ENCODE measurements at regions not wholly inside any gene's neighbourhood (a gene's known extent, or its start where the extent isn't known, plus 50 kb on each side); places are given as distances from the start of the nearest gene placed in this dataset.
A peak's percentile ranks its signal among the peaks of the same experiment; 100 is the strongest.
"Not testable (repeated sequence)": the region's sequence is repeated elsewhere in the genome, so short reads cannot be mapped to it uniquely, and the experiment has no call there.

- DNase-seq (ENCODE audit: low spot score): no peak
Observed at GRCh38 chr7:106448992-106449859, 164.4 kb upstream of the NAMPT start.

DNA sequence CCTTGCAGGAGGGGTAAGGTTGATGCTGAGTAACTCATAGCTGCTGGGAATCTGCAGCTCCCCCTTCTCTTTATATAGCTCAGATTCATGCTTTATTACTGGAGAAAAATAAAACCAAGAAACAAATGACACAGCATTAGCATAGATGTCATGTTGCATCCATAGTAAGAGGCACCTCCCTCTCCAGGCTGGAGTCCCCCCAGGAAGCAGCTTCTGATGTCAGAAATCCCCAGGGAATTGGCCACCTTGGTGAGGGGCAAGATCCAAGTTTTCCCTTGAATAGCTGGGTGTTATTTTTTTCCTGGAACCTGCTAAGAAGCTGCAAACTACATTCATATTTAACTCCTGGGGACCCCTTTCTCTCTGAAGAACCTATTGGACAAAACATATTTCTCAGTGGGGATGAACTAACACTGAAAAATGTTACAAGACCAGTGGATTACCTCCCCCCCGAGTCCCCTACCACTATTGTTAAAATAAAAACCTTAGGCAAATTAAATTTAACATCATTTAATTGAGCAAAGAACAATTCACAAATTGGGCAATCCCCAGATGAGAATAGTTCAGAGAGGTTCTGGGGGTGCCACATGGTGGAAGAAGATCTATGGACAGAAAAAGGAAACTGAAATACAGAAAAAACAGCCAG is 163.7 kb upstream of the NAMPT start:
- DNase-seq (ENCODE audit: low spot score): no peak

DNA sequence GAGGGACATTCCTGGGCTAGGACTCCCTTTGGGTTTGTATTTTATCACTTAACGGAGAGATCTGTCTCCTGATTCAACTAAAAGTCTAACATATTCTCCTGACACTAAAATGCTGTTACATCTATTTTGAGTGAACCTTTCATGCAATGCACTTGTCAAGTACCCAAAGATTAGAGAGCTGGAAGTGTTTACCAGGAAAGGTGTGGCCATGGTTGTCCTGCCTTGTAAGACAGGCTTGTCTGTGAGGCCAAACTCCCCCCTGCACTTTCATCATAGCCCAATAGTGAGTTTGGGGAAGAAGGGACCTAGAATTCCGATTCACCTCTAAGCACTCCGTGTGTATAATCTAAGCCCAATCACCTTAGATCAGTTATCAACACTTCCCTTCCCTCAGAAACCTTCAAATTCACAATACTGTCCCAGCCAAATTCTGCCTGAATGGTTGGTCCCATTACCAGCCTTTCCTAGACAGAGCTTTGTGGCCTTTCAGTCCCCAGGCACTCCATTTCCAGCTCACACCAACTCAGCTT is 162.6 kb upstream of the NAMPT start:
- DNase-seq (ENCODE audit: low spot score): no peak

GRCh38 chr7:106445366-106445765 is 160.6 kb upstream of the NAMPT start:
- DNase-seq (ENCODE audit: low spot score): not testable (repeated sequence)

- no peak for DNase-seq (ENCODE audit: low spot score)
Observed at GRCh38 chr7:106444068-106444655, 159.4 kb upstream of the NAMPT start.

DNA sequence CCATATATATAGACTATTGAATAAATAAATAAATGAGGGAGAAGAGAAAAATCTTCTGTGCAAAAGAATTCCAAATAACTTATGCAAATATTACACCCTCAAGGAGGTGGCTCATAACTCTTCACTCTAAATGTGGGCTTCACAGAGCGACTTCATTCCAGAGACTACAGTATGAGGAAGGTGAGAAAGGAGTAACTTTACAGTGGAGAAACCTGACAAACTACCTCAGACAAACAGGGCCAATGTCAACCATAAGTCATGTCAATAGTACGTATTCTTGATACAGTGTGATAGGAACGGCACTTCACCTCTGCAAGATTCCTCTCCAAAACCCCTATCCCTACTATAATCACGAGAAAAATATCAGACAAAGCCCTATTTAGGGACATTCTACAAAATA is 158.4 kb upstream of the NAMPT start:
- no peak for DNase-seq (ENCODE audit: low spot score)

- no peak for DNase-seq (ENCODE audit: low spot score)
Observed at GRCh38 chr7:106442476-106442875, 157.7 kb upstream of the NAMPT start.

- DNase-seq (ENCODE audit: low spot score): not testable (repeated sequence)
Observed at GRCh38 chr7:106441343-106441742, 156.6 kb upstream of the NAMPT start.

GRCh38 chr7:106436933-106437332 is 152.2 kb upstream of the NAMPT start:
- not testable (repeated sequence) for DNase-seq (ENCODE audit: low spot score)

DNA sequence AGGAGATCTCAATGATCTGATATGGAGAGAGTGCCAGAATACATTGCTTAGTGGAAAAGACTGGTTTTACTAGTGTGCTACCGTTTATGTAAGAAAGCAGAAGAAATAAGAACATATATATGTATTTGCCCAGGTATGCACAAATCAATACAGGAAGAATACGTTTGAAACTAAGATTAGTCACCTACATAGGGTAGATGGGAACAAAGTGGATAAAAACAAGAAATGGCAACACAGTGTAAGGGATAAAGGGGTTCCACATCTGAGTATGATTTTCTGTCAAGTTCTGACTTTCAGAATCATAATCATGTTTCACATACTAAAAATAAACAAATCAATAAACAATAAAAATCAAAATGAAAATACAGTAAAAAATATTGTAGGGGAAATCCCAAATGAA is 148.6 kb upstream of the NAMPT start:
- DNase-seq (ENCODE audit: low spot score): no peak

DNA sequence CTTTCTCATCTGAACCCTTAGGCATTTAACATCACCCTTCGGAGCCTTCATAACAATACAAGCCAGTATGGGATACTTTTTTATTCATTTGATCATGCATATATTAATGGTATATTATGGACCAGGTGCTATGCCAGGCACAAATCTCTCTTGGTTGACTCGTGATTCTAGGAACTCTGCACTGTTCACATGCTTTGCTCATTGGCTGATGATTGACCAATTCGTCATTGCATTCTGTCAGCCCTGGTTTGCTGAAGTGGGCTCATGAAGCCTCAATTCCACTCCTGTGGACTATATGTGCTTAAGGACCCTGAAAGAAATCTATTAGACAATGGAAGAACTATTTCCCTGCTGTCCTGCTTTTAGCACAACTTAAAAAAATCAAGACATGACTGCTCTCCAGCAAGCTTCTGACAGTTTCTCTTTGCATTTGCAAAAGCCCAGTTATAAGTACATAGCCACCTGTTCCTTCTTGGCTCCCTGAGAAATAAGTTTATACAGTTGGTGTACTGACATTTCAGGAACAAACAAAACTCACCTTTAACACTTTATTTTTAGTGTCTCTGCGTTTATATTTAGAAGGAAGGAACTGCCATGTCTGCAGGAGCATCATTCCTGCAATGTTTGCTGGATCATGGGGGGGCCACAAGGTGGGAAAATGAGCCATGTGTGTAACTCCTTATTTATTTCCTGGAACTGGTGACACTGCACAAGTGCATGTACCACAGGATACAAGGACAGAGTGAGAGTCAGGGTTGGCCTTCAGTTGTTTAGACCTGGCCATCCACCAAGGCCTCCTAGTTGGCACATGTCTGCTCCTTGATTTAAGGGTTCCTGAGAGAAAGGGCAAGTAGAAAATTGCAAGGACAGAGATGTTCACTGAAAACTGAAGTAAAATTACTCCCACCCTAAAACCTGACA is 146.0 kb upstream of the NAMPT start:
- DNase-seq (ENCODE audit: low spot score): no peak

DNA sequence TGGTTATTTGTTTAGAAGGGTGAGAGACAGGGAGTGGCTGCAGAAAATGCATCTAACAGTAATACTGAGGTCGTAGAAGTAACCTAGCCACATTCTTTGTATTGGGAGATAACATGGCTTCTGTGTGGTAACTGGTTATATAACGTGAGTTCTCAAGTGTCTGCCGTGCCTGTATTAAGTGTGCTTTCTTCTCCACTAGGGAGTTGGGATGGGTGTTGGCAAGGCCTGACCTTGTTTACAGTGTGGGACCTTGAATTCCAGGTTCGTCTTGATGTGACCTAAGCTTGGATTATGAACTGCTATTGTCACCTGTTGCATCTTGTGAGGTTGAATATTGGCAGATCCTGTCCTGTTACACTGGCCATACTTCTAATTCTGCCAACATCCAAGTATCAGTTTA is 145.3 kb upstream of the NAMPT start:
- no peak for DNase-seq (ENCODE audit: low spot score)

GRCh38 chr7:106426803-106427202 is 142.0 kb upstream of the NAMPT start:
- DNase-seq (ENCODE audit: low spot score): no peak

- DNase-seq (ENCODE audit: low spot score): peak; percentile 15
Observed at GRCh38 chr7:106425017-106425719, 140.4 kb upstream of the NAMPT start.

DNA sequence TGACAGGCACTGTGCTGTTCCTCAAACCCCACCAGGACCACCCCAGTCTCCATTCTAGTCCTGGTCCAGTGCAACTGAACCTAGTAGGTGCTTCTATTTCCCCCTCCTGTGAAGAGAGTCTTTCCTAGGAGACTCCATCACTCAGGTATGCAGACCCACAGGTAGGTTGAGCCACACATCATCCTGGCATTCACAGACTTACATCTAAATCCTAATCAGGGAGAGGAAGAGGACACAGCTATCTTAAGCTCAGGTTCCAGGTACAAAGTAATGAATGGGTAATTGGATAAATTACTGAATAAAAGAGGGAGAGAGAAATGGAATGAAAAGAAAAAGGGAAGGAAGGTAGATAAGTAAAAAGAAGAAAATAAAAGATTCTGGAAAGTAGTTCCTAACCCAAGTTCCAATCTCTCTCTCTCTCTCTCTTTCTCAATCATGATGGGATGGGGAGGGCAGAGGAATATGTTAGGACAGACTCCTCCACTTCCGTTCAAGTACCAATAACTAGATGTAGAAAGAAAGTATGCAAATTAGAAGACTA is 139.8 kb upstream of the NAMPT start:
- DNase-seq (ENCODE audit: low spot score): no peak

- DNase-seq (ENCODE audit: low spot score): no peak
Observed at GRCh38 chr7:106423821-106424475, 139.2 kb upstream of the NAMPT start.

GRCh38 chr7:106423111-106423510 is 138.3 kb upstream of the NAMPT start:
- DNase-seq (ENCODE audit: low spot score): no peak

- no peak for DNase-seq (ENCODE audit: low spot score)
Observed at GRCh38 chr7:106421181-106421762, 136.5 kb upstream of the NAMPT start.

GRCh38 chr7:106420736-106421135 is 136.0 kb upstream of the NAMPT start:
- DNase-seq (ENCODE audit: low spot score): no peak

DNA sequence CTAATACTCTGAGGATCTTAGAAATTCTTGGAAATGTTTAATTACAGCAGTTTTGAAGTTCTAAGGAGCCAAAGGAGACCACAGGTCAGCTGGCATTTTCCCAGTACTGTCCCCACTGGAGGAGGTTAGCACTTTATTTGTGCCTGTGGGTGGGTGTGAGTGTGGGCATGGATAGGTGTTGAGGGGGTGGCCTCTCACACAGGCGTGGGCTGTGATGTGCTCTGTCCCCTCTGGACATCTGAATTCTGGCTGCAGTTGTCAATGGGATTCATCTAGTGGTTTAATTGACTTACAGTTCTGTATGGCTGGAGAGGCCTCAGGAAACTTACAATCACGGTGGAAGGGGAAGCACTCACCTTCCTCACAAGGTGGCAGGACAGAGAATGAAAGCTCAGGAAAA is 135.4 kb upstream of the NAMPT start:
- no peak for DNase-seq (ENCODE audit: low spot score)
